Osteoblast (primary cell): ENCODE measurements at regions not wholly inside any gene's neighbourhood (a gene's known extent, or its start where the extent isn't known, plus 50 kb on each side); places are given as distances from the start of the nearest gene placed in this dataset.

Experiments used
- DNase-seq: peaks from one replicate; pipeline ENCODE4 v3.0.0; 2011; ENCODE audit warnings: low spot score, mixed read lengths; ENCODE audit not compliant: insufficient read length; ENCODE audit errors: missing footprints
- H2AFZ ChIP-seq: 2 replicates; pipeline ENCODE4 v1.6.0; 2011; ENCODE audit warnings: mild to moderate bottlenecking, low read length
- H3K27ac ChIP-seq: 2 replicates; pipeline ENCODE4 v1.5.1; 2011; ENCODE audit warnings: mild to moderate bottlenecking, low read depth, low read length, moderate library complexity
- H3K27me3 ChIP-seq: 2 replicates; pipeline ENCODE4 v1.6.0; 2012; ENCODE audit warnings: mild to moderate bottlenecking, control low read depth, inconsistent platforms, low read length, moderate library complexity; ENCODE audit not compliant: insufficient read depth
- H3K36me3 ChIP-seq: 2 replicates; pipeline ENCODE4 v1.5.1; 2011; ENCODE audit warnings: mild to moderate bottlenecking, low read length, control low read depth, moderate library complexity; ENCODE audit not compliant: insufficient read depth
- H3K4me1 ChIP-seq: 2 replicates; pipeline ENCODE4 v1.5.1; 2011; ENCODE audit warnings: mild to moderate bottlenecking, low read length, control low read depth, moderate library complexity; ENCODE audit not compliant: insufficient read depth
- H3K4me2 ChIP-seq: 2 replicates; pipeline ENCODE4 v1.6.0; 2011; ENCODE audit warnings: mild to moderate bottlenecking, low read length; ENCODE audit not compliant: insufficient read depth
- H3K4me3 ChIP-seq: fragments of 200-600 bp; sonication (generic); 3 replicates; pipeline ENCODE4 v1.5.1; 2012; ENCODE audit warnings: mild to moderate bottlenecking, low read length, inconsistent platforms; ENCODE audit not compliant: insufficient read depth
- H3K79me2 ChIP-seq: 2 replicates; pipeline ENCODE4 v1.6.0; 2012; ENCODE audit warnings: mild to moderate bottlenecking, low read length, control low read depth, inconsistent platforms; ENCODE audit not compliant: insufficient read depth
- H3K9me3 ChIP-seq: 2 replicates; pipeline ENCODE4 v1.5.1; 2011; ENCODE audit warnings: low read depth, low read length, control low read depth
- H4K20me1 ChIP-seq: 2 replicates; pipeline ENCODE4 v1.6.0; 2012; ENCODE audit warnings: mild to moderate bottlenecking, low read length, control low read depth; ENCODE audit not compliant: insufficient read depth
- CTCF ChIP-seq: IDR thresholded peaks from 2 replicates; pipeline ENCODE4 v1.5.1; 2011; ENCODE audit warnings: mild to moderate bottlenecking, low read depth, low read length, moderate library complexity; ENCODE audit errors: extremely low read depth

GRCh38 chr1:173302890-173303829 is 96.0 kb upstream of the TNFSF4 start:
- H3K27ac ChIP-seq, result no peak overlapping the region
- H3K27me3 ChIP-seq, result no peaks in the 10 kb centered on the region
- no peaks in the 10 kb centered on the region for H3K36me3 ChIP-seq
- no peaks in the 10 kb centered on the region for H3K4me1 ChIP-seq
- no peak for DNase-seq
- H3K79me2 ChIP-seq, result no peaks in the 10 kb centered on the region
- H3K9me3 ChIP-seq, result no peaks in the 10 kb centered on the region
- no peaks in the 10 kb centered on the region for H4K20me1 ChIP-seq
- no peak overlapping the region for H2AFZ ChIP-seq
- H3K4me2 ChIP-seq, result no peak overlapping the region
- TF ChIP-seq CTCF, result no peak
- H3K4me3 ChIP-seq, result no peak overlapping the region

GRCh38 chr1:173303984-173304383 is 96.9 kb upstream of the TNFSF4 start:
- Histone ChIP-seq H3K4me2 (no peak overlapping the region), H2AFZ (no peak overlapping the region), H4K20me1 (no peaks in the 10 kb centered on the region), H3K9me3 (no peaks in the 10 kb centered on the region), H3K79me2 (no peaks in the 10 kb centered on the region), H3K4me3 (no peak overlapping the region), H3K36me3 (no peaks in the 10 kb centered on the region), H3K27me3 (no peaks in the 10 kb centered on the region), H3K27ac (no peak overlapping the region), H3K4me1 (no peaks in the 10 kb centered on the region)
- TF ChIP-seq CTCF, result no peak
- DNase-seq, result no peak

DNA sequence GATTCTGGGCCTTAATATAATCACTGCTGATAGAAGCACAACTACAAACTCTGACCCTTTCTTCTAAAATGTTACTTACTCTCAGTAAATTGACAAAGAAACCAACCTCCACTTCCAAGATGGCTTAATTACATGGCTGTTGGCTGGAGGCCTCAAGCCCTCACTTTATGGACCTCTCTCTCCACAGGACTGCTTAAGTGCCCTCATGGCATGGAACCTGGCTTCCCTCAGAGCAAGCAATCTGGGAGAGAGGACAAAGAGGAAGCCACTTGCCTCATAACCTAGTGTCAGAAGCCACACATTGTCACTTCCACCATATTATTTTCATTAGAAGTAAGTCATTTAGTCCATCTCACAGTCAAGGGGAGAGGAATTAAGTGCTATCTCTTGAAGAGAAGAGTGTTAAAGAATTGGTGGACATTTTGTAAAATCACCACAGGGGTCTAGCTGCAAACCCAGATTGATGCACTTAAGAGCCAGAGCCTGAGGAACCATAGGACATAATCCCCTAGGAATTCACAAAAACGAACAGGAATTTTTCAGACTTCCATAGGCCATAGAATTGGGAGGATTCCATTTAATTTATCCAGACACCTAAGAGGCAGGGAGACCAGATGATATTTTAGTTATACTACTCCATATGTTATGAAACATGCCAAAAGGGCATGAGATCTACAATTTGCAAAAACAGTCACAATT is 97.5 kb upstream of the TNFSF4 start:
- no peak for DNase-seq
- no peaks in the 10 kb centered on the region for H3K9me3 ChIP-seq
- H4K20me1 ChIP-seq, result no peaks in the 10 kb centered on the region
- no peaks in the 10 kb centered on the region for H3K4me1 ChIP-seq
- no peak overlapping the region for H2AFZ ChIP-seq
- H3K27me3 ChIP-seq, result no peaks in the 10 kb centered on the region
- H3K36me3 ChIP-seq, result no peaks in the 10 kb centered on the region
- no peak overlapping the region for H3K27ac ChIP-seq
- no peak overlapping the region for H3K4me3 ChIP-seq
- no peaks in the 10 kb centered on the region for H3K79me2 ChIP-seq
- no peak overlapping the region for H3K4me2 ChIP-seq
- TF ChIP-seq CTCF, result no peak

- Histone ChIP-seq H2AFZ (no peak overlapping the region), H3K4me3 (no peak overlapping the region), H3K27me3 (no peaks in the 10 kb centered on the region), H3K4me2 (no peak overlapping the region), H3K4me1 (no peaks in the 10 kb centered on the region), H3K9me3 (no peaks in the 10 kb centered on the region), H4K20me1 (no peaks in the 10 kb centered on the region), H3K36me3 (no peaks in the 10 kb centered on the region), H3K27ac (no peak overlapping the region), H3K79me2 (no peaks in the 10 kb centered on the region)
- DNase-seq, result no peak
- no peak for TF ChIP-seq CTCF
These were observed 100.7 kb upstream of the TNFSF4 start for GRCh38 chr1:173307845-173308244.
